ENCODE measurements at regions not wholly inside any gene's neighbourhood (a gene's known extent, or its start where the extent isn't known, plus 50 kb on each side); places are given as distances from the start of the nearest gene placed in this dataset.
"Not testable (repeated sequence)": the region's sequence is repeated elsewhere in the genome, so short reads cannot be mapped to it uniquely, and the experiment has no call there.

- ChIA-PET CTCF (no interaction called here), POLR2A (no interaction called here)
- H3K4me3 ChIP-seq (ENCODE audit: low read depth, low read length) = no peak overlapping the region
- no peak overlapping the region for H3K27ac ChIP-seq (ENCODE audit: extremely low read depth, low read depth, low read length)
- H3K36me3 ChIP-seq (ENCODE audit: control insufficient read depth in 2 of 2, insufficient read depth in 1 of 2, low read length in 2 of 2) = no peaks in the 10 kb centered on the region
- H3K4me1 ChIP-seq (ENCODE audit: control insufficient read depth, insufficient read depth, low read length) = no peaks in the 10 kb centered on the region
- TF ChIP-seq GFI1B (tag by site-specific recombination; IDR thresholded peaks at IDR 0.05) (no peak), ZNF10 (tag by site-specific recombination; IDR thresholded peaks at IDR 0.05) (no peak)
- no peaks in the 10 kb centered on the region for H3K9me3 ChIP-seq (ENCODE audit: control insufficient read depth, insufficient read depth, low read depth, low read length)
Measured at GRCh38 chr2:201546576-201546975, 95.0 kb downstream of the STRADB start.

GRCh38 chr2:201542291-201542690 is 90.8 kb downstream of the STRADB start:
- H3K9me3 ChIP-seq (ENCODE audit: control insufficient read depth, insufficient read depth, low read depth, low read length) = no peaks in the 10 kb centered on the region
- CTCF ChIA-PET = no interaction called here
- POLR2A ChIA-PET = no interaction called here
- TF ChIP-seq GLI2 (tag by site-specific recombination; IDR thresholded peaks at IDR 0.05; ENCODE audit: borderline replicate concordance, low read depth) (no peak), ZNF239 (tag by site-specific recombination; IDR thresholded peaks at IDR 0.05) (no peak), ZNF544 (tag by site-specific recombination; IDR thresholded peaks at IDR 0.05) (no peak), ZNF133 (tag by site-specific recombination; IDR thresholded peaks at IDR 0.05) (no peak), ZNF169 (tag by site-specific recombination; IDR thresholded peaks at IDR 0.05) (no peak), HOXD13 (CRISPR knock-in tag; IDR thresholded peaks at IDR 0.05; ENCODE audit: borderline replicate concordance) (no peak), ZNF121 (tag by site-specific recombination; IDR thresholded peaks at IDR 0.05) (no peak)
- H3K36me3 ChIP-seq (ENCODE audit: control insufficient read depth in 2 of 2, insufficient read depth in 1 of 2, low read length in 2 of 2) = no peaks in the 10 kb centered on the region
- no peak overlapping the region for H3K4me3 ChIP-seq (ENCODE audit: low read depth, low read length)
- no peaks in the 10 kb centered on the region for H3K4me1 ChIP-seq (ENCODE audit: control insufficient read depth, insufficient read depth, low read length)
- no peak overlapping the region for H3K27ac ChIP-seq (ENCODE audit: extremely low read depth, low read depth, low read length)

GRCh38 chr2:201539271-201539670 is 87.7 kb downstream of the STRADB start:
- H3K36me3 ChIP-seq (ENCODE audit: control insufficient read depth in 2 of 2, insufficient read depth in 1 of 2, low read length in 2 of 2); H3K27ac ChIP-seq (ENCODE audit: extremely low read depth, low read depth, low read length); H3K9me3 ChIP-seq (ENCODE audit: control insufficient read depth, insufficient read depth, low read depth, low read length); H3K4me1 ChIP-seq (ENCODE audit: control insufficient read depth, insufficient read depth, low read length); POLR2A ChIA-PET; H3K4me3 ChIP-seq (ENCODE audit: low read depth, low read length): not testable (repeated sequence)
- CTCF ChIA-PET = interaction anchor here (0.7 kb wide), 1 partner anchor 242 kb away, joined by 3 read pairs; no protein-coding TSS in a partner anchor

GRCh38 chr2:201538025-201538424 is 86.5 kb downstream of the STRADB start:
- POLR2A ChIA-PET = no interaction called here
- Histone ChIP-seq H3K27ac (ENCODE audit: extremely low read depth, low read depth, low read length) (no peak overlapping the region), H3K4me1 (ENCODE audit: control insufficient read depth, insufficient read depth, low read length) (no peaks in the 10 kb centered on the region), H3K36me3 (ENCODE audit: control insufficient read depth in 2 of 2, insufficient read depth in 1 of 2, low read length in 2 of 2) (no peaks in the 10 kb centered on the region), H3K9me3 (ENCODE audit: control insufficient read depth, insufficient read depth, low read depth, low read length) (no peaks in the 10 kb centered on the region), H3K4me3 (ENCODE audit: low read depth, low read length) (no peak overlapping the region)
- CTCF ChIA-PET = interaction anchor here (0.6 kb wide), 1 partner anchor 89 kb away, joined by 3 read pairs; no protein-coding TSS in a partner anchor
- TF ChIP-seq ZBTB20 (tag by site-specific recombination; IDR thresholded peaks at IDR 0.05) = no peak
- TF ChIP-seq ZNF843 (tag by site-specific recombination; IDR thresholded peaks at IDR 0.05) = no peak
- TF ChIP-seq ZNF692 (tag by site-specific recombination; IDR thresholded peaks at IDR 0.05) = no peak
- TF ChIP-seq KLF8 (tag by site-specific recombination; IDR thresholded peaks at IDR 0.05) = no peak
- no peak for TF ChIP-seq REST (tag by site-specific recombination; IDR thresholded peaks at IDR 0.05)
- TF ChIP-seq ZNF571 (tag by site-specific recombination; IDR thresholded peaks at IDR 0.05) = no peak
- TF ChIP-seq ZNF112 (tag by site-specific recombination; IDR thresholded peaks at IDR 0.05) = no peak
- no peak for TF ChIP-seq PRDM6 (tag by site-specific recombination; IDR thresholded peaks at IDR 0.05)
- no peak for TF ChIP-seq ZNF24 (tag by site-specific recombination; IDR thresholded peaks at IDR 0.05)
